SK-N-SH (cell line): ENCODE measurements at regions not wholly inside any gene's neighbourhood (a gene's known extent, or its start where the extent isn't known, plus 50 kb on each side); places are given as distances from the start of the nearest gene placed in this dataset.

Experiments used
- CTCF ChIA-PET: fragments of 300-600, 350-600 bp; formaldehyde crosslinking; extraction: SDS; loops from one replicate; lab custom pipeline; 2021; lab: Yijun Ruan, JAX
- POLR2A ChIA-PET: fragments of 350-600 bp; sonication (Branson Sonifier 250); formaldehyde crosslinking; extraction: SDS; loops from one replicate; lab custom pipeline; 2020; ENCODE audit warnings: antibody characterized with exemption, inconsistent platforms; lab: Yijun Ruan, JAX
- DNase-seq: peaks from one replicate; pipeline ENCODE4 v3.0.0; 2012
- H2AFZ ChIP-seq: fragments of 200-600 bp; sonication (generic); 2 replicates; pipeline ENCODE4 v1.8.1; 2016; ENCODE audit warnings: antibody characterized with exemption, mild to moderate bottlenecking, low read depth
- H3F3A ChIP-seq: fragments of 200-600 bp; sonication (generic); replicated peaks from 2 replicates; pipeline ENCODE3; 2016; ENCODE audit warnings: antibody characterized with exemption, mild to moderate bottlenecking; ENCODE audit not compliant: insufficient read depth
- H3K27ac ChIP-seq, 2 experiments: fragments of 200-500 bp in 1 of 2; fragments of 200-600 bp in 1 of 2; sonication (Bioruptor generic) in 1 of 2; sonication (generic), shearing (Covaris generic) in 1 of 2; 2 replicates each; pipeline versions ENCODE4 v1.5.1 to v1.6.1; 2014 to 2016; ENCODE audit warnings: low read depth in 2 of 2, inconsistent platforms in 1 of 2, low read length in 1 of 2, mild to moderate bottlenecking in 1 of 2, mixed read lengths in 1 of 2
- H3K27me3 ChIP-seq: fragments of 200-600 bp; sonication (generic), shearing (Covaris generic); 2 replicates; pipeline ENCODE4 v1.6.1; 2016; ENCODE audit warnings: mixed run types; ENCODE audit not compliant: insufficient read depth
- H3K36me3 ChIP-seq, 2 experiments: fragments of 200-500 bp in 1 of 2; fragments of 200-600 bp in 1 of 2; sonication (Bioruptor generic) in 1 of 2; sonication (generic) in 1 of 2; replicated peaks in 1 of 2; 2 replicates each; pipeline versions ENCODE3 to v1.5.1; 2014 to 2016; ENCODE audit warnings: low read length in 1 of 2, mild to moderate bottlenecking in 1 of 2; ENCODE audit not compliant: insufficient read depth in 2 of 2, control insufficient read depth in 1 of 2
- H3K4me1 ChIP-seq, 2 experiments: fragments of 200-500 bp in 1 of 2; fragments of 200-600 bp in 1 of 2; sonication (Bioruptor generic) in 1 of 2; sonication (generic), shearing (Covaris generic) in 1 of 2; 2 replicates each; pipeline versions ENCODE4 v1.5.1 to v1.6.1; 2014 to 2016; ENCODE audit warnings: low read depth in 1 of 2, low read length in 1 of 2, mixed run types in 1 of 2; ENCODE audit not compliant: insufficient read depth in 2 of 2, control insufficient read depth in 1 of 2
- H3K4me2 ChIP-seq: fragments of 200-600 bp; sonication (generic), shearing (Covaris generic); 2 replicates; pipeline ENCODE4 v1.6.1; 2017; ENCODE audit warnings: mixed run types
- H3K4me3 ChIP-seq, 2 experiments: fragments of 200-500 bp in 1 of 2; fragments of 200-600 bp in 1 of 2; sonication (Bioruptor generic) in 1 of 2; sonication (generic), shearing (Covaris generic) in 1 of 2; 2 replicates each; pipeline versions ENCODE4 v1.5.1 to v1.8.1; 2014 to 2016; ENCODE audit warnings: low read depth in 2 of 2, inconsistent platforms in 1 of 2, low read length in 1 of 2, mild to moderate bottlenecking in 1 of 2, mixed read lengths in 1 of 2, moderate library complexity in 1 of 2
- H3K79me2 ChIP-seq: fragments of 200-600 bp; sonication (generic); 2 replicates; pipeline ENCODE4 v1.8.1; 2017; ENCODE audit warnings: mild to moderate bottlenecking; ENCODE audit not compliant: insufficient read depth
- H3K9ac ChIP-seq: fragments of 200-600 bp; sonication (generic); 2 replicates; pipeline ENCODE4 v1.6.1; 2017; ENCODE audit warnings: mixed run types
- H3K9me2 ChIP-seq: fragments of 200-600 bp; sonication (generic); 2 replicates; pipeline ENCODE4 v1.6.1; 2017; ENCODE audit warnings: mixed run types
- H3K9me3 ChIP-seq: fragments of 200-600 bp; sonication (generic); 2 replicates; pipeline ENCODE4 v1.6.1; 2017; ENCODE audit warnings: mixed run types, mild to moderate bottlenecking, moderate library complexity
- H4K20me1 ChIP-seq: fragments of 200-600 bp; sonication (generic); 2 replicates; pipeline ENCODE4 v1.6.1; 2017; ENCODE audit warnings: mild to moderate bottlenecking, mixed run types; ENCODE audit not compliant: insufficient read depth
- CTCF ChIP-seq: fragments of 200-600 bp; sonication (generic); IDR thresholded peaks from 2 replicates; pipeline ENCODE4 v1.6.1; 2017; ENCODE audit warnings: antibody characterized with exemption, mild to moderate bottlenecking, moderate library complexity
- EP300 ChIP-seq, 2 experiments: IDR thresholded peaks; 2 replicates each; pipeline versions ENCODE4 v1.4.0 to v1.6.1; 2012; ENCODE audit warnings: borderline replicate concordance in 1 of 2, low read depth in 1 of 2, low read length in 1 of 2
- FOSL2 ChIP-seq: IDR thresholded peaks from 2 replicates; pipeline ENCODE4 v1.4.0; 2012; ENCODE audit warnings: low read depth, mild to moderate bottlenecking, moderate library complexity, borderline replicate concordance
- FOXM1 ChIP-seq: IDR thresholded peaks from 2 replicates; pipeline ENCODE4 v1.4.0; 2012; ENCODE audit warnings: low read depth, mild to moderate bottlenecking
- IRF3 ChIP-seq: fragments of 150-350 bp; IDR thresholded peaks from 2 replicates; pipeline ENCODE4 v1.6.1; 2016; ENCODE audit warnings: mild to moderate bottlenecking, low read depth, low read length
- MEF2A ChIP-seq: IDR thresholded peaks from 2 replicates; pipeline ENCODE4 v1.4.0; 2012; ENCODE audit warnings: low read depth, borderline replicate concordance
- PBX3 ChIP-seq: IDR thresholded peaks from 2 replicates; pipeline ENCODE4; 2012
- RAD21 ChIP-seq: IDR thresholded peaks from 2 replicates; pipeline ENCODE4 v1.6.1; 2012; ENCODE audit warnings: mild to moderate bottlenecking, low read length
- RCOR1 ChIP-seq: fragments of 150-350 bp; IDR thresholded peaks from 2 replicates; pipeline ENCODE4 v1.6.1; 2017; ENCODE audit warnings: antibody characterized with exemption, low read length
- REST ChIP-seq: IDR thresholded peaks from 2 replicates; pipeline ENCODE4 v1.6.1; 2012; ENCODE audit warnings: mild to moderate bottlenecking, low read depth, low read length, moderate library complexity
- RFX5 ChIP-seq: IDR thresholded peaks from 2 replicates; pipeline ENCODE4 v1.6.1; 2012; ENCODE audit warnings: mild to moderate bottlenecking, improper control_type of control experiment, low read length
- RXRA ChIP-seq: IDR thresholded peaks from 2 replicates; pipeline ENCODE4 v1.4.0; 2012; ENCODE audit warnings: low read depth, mild to moderate bottlenecking, borderline replicate concordance
- SIN3A ChIP-seq: IDR thresholded peaks from 2 replicates; pipeline ENCODE4 v1.6.1; 2012; ENCODE audit warnings: low read depth, mild to moderate bottlenecking, low read length, moderate library complexity, borderline replicate concordance
- SMC3 ChIP-seq: IDR thresholded peaks from 2 replicates; pipeline ENCODE4 v1.6.1; 2012; ENCODE audit warnings: low read depth, low read length, improper control_type of control experiment
- TEAD4 ChIP-seq: IDR thresholded peaks from 2 replicates; pipeline ENCODE4 v1.4.0; 2012; ENCODE audit warnings: mild to moderate bottlenecking, borderline replicate concordance; ENCODE audit not compliant: insufficient read depth
- USF2 ChIP-seq: fragments of 150-350 bp; IDR thresholded peaks from 2 replicates; pipeline ENCODE4 v1.6.1; 2017; ENCODE audit warnings: antibody characterized with exemption, low read length, low read depth, borderline replicate concordance
- ZBTB33 ChIP-seq: IDR thresholded peaks from 2 replicates; pipeline ENCODE4 v1.4.0; 2012; ENCODE audit warnings: low read depth, borderline replicate concordance
- WGBS: methylation state at CpG from one replicate; pipeline ENCODE4 v1.1.6; 2017; ENCODE audit warnings: low lambda C conversion rate; 5-methylcytosine and 5-hydroxymethylcytosine counted together

- POLR2A ChIA-PET = no interaction called here
- no peak for TF ChIP-seq EP300 (IDR thresholded peaks at IDR 0.05; ENCODE audit: borderline replicate concordance in 1 of 2, low read depth in 1 of 2, low read length in 1 of 2)
- no peak for TF ChIP-seq RFX5
- TF ChIP-seq RAD21 = no peak
- no peak for TF ChIP-seq CTCF
- TF ChIP-seq REST = no peak
- TF ChIP-seq FOSL2 = no peak
- no peak for TF ChIP-seq PBX3
- no peak for TF ChIP-seq MEF2A
- no peak for TF ChIP-seq IRF3
- no peak for TF ChIP-seq SMC3
- TF ChIP-seq SIN3A = no peak
- TF ChIP-seq FOXM1 = no peak
- no peak for TF ChIP-seq TEAD4
- no peak for TF ChIP-seq ZBTB33
- TF ChIP-seq RXRA = no peak
- no peak for TF ChIP-seq USF2
- TF ChIP-seq RCOR1 = no peak
Observed at GRCh38 chr9:135212961-135213360, 125.5 kb downstream of the OLFM1 start.

More at GRCh38 chr9:135212961-135213360, 125.5 kb downstream of the OLFM1 start:
- Histone ChIP-seq H3K4me2 (no peak overlapping the region), H3K27me3 (no peaks in the 10 kb centered on the region), H2AFZ (no peak overlapping the region), H3F3A (no peaks in the 10 kb centered on the region), H3K9me2 (no peaks in the 10 kb centered on the region), H3K4me1 (peaks cover 0 to 34% of the 10 kb centered on the region in 2 experiments; a peak in 1 of 4 replicates), H3K4me3 (no peak overlapping the region), H3K79me2 (no peaks in the 10 kb centered on the region), H3K9ac (no peak overlapping the region), H3K27ac (no peak overlapping the region), H3K9me3 (no peaks in the 10 kb centered on the region), H4K20me1 (no peaks in the 10 kb centered on the region), H3K36me3 (no peaks in the 10 kb centered on the region)
- DNase-seq = no peak
- CTCF ChIA-PET = interaction anchor here (0.9 to 4.9 kb wide), 4 partner anchors 29 to 199 kb away, joined by 4 to 17 read pairs (median 6); no protein-coding TSS in a partner anchor
- WGBS = 89% methylated on average over 5 of the region's 5 CpGs
